GM20431 (cell line): ENCODE measurements at regions not wholly inside any gene's neighbourhood (a gene's known extent, or its start where the extent isn't known, plus 50 kb on each side); places are given as distances from the start of the nearest gene placed in this dataset.
"Not testable (repeated sequence)": the region's sequence is repeated elsewhere in the genome, so short reads cannot be mapped to it uniquely, and the experiment has no call there.

Source experiments
- in situ Hi-C: fragments of 300-500 bp; cut with MseI, MboI; formaldehyde crosslinking; loops from one replicate; pipeline ENCODE4 v1.15.0; 2020; ENCODE audit warnings: low sequenced_read_pairs; ENCODE audit not compliant: unreplicated experiment

DNA sequence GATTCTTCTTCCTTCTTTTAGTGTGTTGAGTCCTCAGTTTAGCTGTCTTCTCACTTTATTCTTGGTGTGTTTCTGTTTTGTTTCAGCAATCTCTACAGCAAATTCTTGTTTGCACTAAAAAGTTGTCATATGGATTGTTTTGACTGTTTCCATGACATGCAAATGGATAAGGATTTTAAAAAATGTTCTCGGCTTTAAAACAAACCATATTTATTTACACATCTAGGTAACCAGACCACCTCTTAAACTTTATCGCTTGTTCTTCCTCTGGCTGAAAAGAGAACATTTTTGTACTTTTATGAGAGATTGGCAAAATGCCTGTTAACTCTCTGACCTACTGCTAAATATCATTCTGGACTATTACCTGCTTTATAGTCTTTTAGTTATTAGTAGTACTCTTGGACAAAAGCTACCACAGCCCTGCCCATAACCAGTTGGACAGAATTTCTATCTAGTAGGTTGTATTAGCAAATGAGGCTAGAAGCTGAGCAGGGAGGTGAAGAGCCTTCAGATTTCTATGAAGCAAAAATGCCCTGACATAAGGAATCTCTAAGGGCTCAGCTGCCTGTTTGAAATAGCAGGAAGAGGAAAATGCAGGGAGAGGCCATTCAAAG lies 268.3 kb downstream of the CD109 start:
- in situ Hi-C loops, result loop anchor here (25.0 kb wide), 1 partner anchor 227 kb away; no protein-coding TSS in a partner anchor

DNA sequence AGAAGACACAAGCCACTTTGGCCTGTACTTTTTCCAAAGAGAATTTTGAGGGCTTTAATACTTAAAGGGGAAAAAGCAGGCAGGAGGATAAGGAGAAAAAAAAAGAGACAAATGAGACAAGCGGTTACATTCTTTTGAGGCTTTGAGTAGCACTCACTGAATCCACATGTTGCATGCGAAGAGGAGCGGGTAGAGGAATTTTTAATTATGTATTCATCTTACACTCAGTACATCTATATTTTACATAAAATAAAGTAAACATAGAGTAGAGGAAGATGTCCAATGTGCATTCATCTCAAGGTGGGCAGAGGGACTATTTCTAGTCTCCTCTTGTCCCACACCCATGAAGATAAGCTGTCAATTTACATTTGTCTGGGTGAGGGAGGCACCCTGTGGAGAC lies 266.9 kb downstream of the CD109 start:
- in situ Hi-C loops, result loop anchor here (25.0 kb wide), 1 partner anchor 226 kb away; no protein-coding TSS in a partner anchor

DNA sequence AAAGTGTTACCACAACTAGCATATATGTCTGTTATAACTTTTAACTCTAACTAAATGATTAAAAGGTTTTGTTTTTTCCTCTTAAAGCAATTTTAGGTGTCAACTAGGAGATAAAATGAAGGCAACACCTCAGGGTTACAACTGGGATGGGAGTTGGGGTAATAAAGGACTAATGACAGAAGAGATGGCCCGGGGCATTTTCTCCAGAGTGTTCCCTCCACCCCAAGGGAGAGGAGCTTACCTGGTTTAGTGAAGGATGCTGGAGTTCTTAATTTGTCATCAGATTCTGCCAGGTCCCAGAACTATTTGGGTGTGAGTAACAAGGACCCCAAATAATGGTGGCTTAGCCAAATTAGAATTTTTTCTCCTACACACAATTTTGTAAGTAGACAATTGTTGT lies 260.3 kb downstream of the CD109 start:
- in situ Hi-C loops, result loop anchor here (25.0 kb wide), 1 partner anchor 219 kb away; no protein-coding TSS in a partner anchor

DNA sequence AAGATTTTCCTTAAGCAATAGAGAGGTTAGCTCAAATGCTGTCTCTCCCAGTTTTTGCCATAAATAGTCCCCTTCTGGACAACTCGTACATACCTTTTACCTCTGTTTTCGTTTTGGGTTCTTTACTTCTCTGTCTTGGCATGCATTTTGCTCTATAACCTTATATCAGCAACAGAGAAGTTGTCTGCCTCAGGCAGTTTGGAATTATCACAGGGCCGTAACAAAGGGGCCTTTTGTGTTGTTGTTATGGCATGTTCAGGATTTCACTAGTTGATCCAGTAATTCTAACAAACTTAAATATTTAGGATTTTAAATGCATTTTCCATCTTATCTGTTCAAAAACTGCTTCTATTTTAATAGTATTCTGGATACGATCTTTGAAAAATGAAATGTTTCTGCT lies 259.8 kb downstream of the CD109 start:
- in situ Hi-C loops, result loop anchor here (25.0 kb wide), 1 partner anchor 218 kb away; no protein-coding TSS in a partner anchor

DNA sequence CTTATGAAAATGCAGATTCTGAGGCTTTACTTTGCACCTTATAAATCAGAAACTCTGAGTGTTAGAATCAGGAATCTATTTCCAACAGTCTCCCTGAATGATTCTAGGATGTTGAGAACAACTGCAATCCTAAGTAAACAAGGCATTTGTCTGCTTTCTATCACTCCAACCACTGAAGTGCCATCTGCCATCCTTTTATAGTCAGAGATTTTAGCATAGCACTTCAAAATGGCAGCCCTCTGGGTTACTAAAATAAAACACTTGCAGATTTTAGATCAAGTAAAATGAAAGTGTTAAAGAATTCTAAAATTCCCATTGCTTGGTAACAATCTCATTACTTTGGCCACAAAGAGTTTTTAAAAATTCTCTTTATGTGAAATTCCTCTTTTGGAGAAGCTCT lies 258.9 kb downstream of the CD109 start:
- in situ Hi-C loops, result loop anchor here (25.0 kb wide), 1 partner anchor 218 kb away; no protein-coding TSS in a partner anchor

DNA sequence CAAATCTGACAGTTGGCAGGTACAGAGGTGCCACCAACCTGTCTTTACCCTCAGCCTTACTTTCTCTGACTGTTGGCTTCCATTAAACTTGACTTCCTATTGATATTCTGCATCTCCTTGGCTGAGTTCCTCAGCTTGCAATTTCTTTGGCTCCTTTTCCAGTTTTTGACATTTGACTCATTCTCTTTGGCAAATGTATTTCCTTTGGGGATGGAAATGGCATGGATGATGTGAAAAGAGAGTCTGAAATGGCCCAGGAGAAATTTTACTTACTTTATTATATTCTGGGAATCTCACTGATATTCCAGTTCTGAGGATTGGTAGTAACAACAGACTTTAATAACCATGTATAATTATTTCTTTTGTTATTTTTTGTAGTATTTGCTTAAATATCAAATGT lies 255.2 kb downstream of the CD109 start:
- in situ Hi-C loops, result loop anchor here (25.0 kb wide), 1 partner anchor 214 kb away; no protein-coding TSS in a partner anchor

DNA sequence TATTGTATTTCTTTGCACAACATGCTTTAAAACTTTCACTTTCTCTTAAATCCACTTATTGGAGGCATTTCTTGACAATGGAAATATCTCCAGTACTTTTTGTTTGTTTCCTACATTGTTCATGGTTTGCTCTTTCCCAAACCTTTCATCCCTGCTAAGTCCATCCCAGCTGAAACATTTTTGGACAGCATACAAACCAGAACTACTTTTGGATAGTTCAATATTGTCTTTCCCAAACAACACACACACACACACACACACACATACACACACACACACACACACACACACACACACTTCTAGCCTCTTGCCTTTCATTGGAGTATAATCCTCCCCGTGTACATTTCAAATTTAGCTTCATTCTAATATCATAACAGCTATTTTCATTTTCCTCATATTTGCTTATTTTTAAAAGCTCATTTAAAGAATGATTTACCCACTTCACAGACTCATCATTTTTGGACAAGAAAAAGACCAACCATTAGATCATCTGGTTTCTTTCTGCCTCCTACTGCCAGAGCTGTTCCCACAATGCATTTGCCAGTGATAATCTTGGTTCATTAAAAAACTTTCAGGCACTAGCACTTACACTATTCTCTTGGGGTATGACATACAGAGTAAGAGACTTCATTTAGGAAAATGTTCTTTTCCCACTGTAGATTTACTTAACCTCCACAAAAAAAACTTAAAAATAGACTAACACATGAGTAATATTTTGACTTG lies 248.1 kb downstream of the CD109 start:
- in situ Hi-C loops, result no loop called here

DNA sequence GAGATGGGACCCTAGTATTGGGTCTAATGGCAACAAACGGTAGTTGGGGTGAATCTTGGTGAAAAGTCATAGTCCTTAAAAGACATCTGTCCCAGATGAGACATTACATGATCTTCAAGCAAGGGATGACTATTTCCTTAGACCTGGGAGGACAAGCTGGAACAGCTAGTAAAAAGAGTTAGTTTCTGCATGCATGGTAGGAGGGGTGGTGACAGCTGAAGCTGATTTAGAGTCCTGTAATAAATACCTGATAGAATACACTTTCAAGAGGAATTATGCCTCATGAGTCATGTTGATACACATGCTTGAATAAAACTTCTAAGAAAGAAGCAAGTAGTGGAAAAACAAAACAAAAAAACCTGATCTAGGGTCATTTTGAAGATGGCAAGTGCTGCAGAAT lies 247.4 kb downstream of the CD109 start:
- in situ Hi-C loops, result no loop called here

DNA sequence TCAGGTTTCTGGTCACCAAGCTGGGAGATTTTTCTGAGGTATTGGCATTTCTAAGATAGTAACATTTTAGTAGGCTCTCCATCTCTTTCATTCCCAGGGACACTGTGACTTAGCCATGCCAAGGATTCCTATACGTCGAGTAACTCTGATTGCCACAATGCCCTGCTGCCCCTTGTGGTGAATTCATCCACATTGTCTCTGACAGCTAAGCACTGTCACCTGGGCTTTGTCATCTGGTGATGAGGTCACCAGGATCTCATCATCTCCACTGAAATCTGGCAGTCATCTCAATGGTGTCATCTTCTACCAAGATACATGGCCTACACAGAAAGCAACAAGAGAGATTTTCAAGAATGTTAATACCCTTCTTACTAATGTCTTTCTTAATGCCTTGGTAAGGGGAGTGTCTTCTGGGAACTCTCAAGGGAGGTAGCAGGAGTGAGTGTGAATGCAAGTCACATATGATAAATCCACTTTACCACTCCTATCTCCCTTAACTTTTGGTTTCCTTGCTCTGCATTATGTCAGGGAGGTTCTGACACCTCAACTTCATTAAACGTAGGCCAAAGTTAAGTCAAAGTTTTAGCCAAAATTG lies 246.7 kb downstream of the CD109 start:
- in situ Hi-C loops, result no loop called here

DNA sequence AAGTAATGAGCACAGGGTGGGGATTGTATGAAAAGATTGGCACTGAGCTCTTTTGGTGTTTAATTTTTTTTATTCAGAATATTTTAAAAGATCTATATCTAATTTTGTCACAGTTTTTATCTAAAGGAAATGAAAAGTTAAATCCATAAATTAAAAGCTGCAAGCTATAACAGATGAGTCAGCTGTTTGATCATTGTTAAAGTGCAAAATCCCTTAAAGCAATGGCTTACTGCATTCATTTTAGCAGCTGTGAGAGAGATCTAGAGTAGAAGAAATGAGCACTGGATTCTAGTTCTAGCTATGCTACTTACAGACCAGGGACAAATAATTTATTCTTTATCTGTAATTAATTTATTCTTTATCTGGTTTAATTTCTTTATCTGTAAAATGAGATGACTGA lies 245.9 kb downstream of the CD109 start:
- in situ Hi-C loops, result no loop called here

DNA sequence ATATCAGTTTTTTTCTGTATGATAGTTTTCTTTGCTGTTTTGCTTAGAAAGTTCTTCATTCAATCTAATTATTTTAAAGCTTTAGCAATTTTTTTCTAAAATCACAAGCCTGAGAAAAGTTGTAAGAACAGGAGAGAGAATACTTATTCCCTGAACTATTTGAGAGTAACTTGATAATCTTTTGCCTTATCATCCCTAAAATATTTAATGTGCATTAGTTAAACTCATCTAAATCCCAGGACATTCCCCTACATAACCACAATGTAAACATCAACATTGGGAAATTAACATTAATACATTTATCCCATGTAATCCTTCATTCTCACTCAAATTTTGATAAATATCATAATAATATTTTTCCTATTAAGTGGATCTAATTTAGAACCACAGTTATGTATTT lies 241.8 kb downstream of the CD109 start:
- in situ Hi-C loops, result no loop called here

DNA sequence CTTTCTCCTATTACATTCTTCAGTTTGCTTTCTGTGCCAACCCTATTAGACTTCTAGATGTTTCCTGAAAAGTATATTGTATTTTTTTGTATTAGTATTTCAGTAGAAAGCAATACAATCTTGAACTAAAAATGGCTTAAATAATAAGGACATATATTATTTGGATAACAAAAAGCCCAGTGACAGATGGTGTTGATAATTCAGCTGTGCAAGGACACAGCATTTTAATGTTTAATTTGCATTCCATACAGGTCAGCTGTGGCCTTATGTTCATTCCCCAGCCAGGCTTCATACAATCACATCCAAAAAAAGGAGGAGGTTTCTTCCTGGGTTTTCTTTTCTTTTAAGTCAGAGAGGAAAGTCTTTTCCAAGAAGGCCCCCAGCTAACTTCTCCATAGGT lies 236.9 kb downstream of the CD109 start:
- in situ Hi-C loops, result no loop called here

DNA sequence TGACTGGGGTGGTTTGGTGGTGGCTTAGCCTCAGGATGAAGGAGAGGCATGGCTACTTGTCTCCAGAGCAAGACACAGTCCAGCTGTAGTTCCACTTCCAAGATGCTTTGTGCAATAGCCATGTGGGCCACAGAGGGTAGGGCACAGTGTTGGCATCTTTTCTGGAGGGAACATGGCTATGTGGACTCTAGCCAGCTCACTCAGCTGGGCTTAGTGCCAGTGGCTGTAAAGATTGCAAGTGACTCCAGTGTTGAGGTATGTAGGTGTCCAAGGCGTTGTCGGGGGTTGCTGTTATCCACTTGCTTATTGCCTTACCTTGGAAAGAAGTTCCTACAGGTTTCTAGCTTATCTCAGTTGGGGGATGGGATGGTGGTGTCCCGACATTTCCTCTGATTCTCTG lies 233.4 kb downstream of the CD109 start:
- in situ Hi-C loops, result no loop called here

DNA sequence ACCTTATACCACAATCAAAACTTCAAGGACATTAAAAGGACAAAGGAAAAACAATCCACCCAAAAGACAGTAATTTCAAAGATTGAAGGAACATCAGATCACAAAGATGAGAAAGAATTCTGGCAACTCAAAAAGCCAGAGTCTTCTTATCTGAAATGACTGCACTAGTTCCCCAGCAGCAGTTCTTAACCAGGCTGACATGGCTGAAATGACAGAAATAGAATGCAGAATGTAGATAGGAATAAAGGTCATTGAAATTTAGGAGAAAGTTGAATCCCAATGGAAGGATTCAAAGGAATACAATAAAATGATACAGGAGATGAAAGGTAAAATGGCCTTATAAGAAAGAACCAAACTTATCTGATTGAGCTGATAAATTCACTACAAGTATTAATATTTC lies 231.4 kb downstream of the CD109 start:
- in situ Hi-C loops, result no loop called here

DNA sequence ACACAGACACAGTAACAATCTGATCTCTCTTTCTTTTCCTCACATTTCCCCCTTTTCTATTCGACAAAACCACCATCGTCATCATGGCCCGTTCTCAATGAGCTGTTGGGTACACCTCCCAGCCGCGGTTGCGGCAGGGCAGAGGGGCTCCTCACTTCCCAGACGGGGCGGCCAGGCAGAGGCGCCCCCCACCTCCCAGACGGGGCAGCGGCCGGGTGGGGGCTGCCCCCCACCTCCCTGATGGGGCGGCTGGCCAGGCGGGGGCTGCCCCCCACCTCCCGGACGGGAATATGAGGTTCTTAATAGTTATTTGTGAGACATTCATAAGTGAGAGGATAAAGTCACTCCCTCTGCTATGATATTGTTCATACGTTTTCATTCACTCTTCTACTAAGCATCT lies 229.7 kb downstream of the CD109 start:
- in situ Hi-C loops, result not testable (repeated sequence)

DNA sequence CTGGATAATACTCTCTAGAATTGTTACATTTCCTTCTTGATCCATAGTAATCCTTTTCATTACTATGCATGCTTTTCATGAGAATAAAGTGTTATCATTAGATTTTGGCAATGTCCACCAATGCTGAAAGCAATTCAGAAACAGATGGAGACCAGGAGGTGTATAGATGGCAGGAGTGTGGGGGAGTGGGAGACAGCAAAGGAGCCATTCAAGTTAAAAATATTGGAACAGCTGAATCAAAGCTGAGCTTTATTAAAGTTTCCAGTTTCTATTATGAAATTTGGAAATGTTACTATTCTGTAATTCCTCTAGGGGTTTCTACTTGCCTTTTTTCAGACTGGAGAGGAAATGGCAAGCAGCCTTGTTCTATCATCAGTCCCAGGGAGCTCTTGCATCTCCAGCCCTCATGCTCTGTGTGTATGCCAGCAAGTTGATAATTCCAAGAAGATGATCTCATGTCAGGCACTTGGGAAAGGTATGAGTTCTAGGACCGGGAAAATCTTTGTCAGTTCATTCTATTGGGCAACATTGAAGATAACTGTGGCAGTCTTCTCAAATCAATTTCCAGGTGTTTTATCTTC lies 228.0 kb downstream of the CD109 start:
- in situ Hi-C loops, result no loop called here

DNA sequence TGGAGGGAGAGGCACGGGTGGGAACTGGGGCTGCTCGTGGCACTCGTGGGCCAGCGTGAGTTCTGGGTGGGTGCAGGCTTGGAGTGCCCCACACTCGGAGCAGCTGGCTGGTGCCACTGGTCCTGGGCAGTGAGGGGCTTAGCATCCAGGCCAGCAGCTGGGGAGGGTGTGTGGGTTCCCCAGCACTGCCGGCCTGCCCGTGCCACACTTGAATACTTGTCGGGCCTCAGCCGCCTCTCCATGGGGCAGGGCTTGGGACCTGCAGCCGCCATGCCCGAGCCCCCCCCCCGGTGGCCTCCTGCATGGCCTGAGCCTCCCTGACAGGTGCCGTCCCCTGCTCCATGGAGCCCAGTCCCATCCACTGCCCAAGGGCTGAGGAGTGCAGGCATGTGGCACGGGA lies 207.2 kb downstream of the CD109 start:
- in situ Hi-C loops, result no loop called here

DNA sequence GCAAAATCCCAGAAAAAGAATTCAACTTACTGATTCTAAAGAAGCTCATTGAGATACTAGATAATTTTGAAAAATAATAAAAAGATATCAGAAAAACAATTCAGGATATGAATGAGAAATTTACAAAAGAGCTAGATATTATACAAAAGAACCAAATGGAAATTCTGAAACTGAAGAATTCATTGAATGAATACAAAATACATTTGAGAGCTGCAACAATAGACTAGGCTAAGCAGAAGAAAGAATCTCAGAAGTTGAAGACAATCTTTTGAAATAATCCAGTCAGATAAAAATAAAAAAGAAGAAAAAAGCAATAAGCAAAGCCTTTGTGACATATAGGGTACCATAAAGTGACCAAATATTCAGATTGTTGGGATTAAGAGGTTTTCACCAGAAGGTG lies 206.0 kb downstream of the CD109 start:
- in situ Hi-C loops, result no loop called here

DNA sequence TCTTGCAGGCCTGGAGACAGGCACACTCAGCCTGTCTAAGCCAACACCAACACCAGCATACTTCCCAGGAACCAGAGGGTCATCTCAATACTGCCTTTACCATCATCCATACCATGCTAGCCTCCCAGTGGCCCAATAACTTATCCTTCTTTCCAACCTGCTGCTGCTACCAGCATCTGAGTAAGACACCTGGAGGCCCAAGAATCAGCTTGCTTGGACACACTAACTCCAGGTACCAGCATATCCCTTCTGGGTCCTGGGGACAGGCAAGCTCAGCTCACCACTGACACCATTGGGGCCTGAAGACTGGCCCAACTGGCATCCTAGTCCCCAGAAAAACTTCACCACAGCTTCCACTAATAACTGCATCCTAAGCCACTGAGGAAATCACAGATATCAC lies 205.3 kb downstream of the CD109 start:
- in situ Hi-C loops, result no loop called here

DNA sequence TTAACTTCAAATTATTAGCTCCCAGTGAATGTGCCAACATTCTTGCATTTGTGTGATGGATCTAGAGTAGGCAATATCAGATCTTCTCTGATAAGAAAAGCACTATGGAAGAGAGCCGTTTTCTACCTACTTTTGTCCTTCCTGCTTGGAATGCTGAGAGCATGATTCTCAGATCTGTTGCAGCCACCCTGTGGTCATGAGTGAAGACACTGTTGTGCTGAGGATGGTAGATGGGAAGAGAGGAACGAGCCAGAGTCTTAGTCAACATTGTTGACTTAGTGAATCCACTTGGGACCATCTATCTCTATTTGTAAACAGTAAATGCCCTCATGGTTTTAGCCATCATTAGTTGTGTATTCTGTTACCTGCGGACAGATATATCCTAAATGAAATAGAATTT lies 202.6 kb downstream of the CD109 start:
- in situ Hi-C loops, result no loop called here

DNA sequence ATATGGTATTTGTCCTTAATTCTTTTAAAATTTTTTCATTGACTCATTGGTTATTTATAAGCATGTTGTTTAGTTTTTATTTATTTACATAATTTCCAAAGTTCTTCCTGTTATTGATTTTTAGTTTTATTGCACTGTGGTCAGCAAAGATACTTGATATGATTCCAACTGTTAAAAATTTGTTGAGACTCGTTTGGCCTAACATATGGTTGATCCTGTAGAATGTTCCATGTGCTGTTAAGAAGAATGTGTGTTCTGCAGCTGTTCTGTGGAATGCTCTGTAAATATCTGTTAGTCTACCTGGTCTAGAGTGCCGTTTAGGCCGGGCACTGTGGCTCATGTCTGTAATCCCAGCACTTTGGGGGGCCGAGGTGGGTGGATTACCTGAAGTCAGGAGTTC lies 197.7 kb downstream of the CD109 start:
- in situ Hi-C loops, result no loop called here
